Activated CD4-positive, alpha-beta T cell treated with anti-CD3 and anti-CD28 coated beads, Interleukin-2, Interleukin-4, amounts not matched to agents 100 ng/mL and 50 ng/mL, durations not matched to agents 16 hours and 8 hours (primary cell): ENCODE measurements at regions not wholly inside any gene's neighbourhood (a gene's known extent, or its start where the extent isn't known, plus 50 kb on each side); places are given as distances from the start of the nearest gene placed in this dataset.

Experiments used
- DNase-seq: peaks from one replicate; pipeline ENCODE4 v3.0.0-alpha.2; 2020; ENCODE audit warnings: low spot score

GRCh38 chr11:32267679-32268187, 167.6 kb downstream of the WT1 start:
- no peak for DNase-seq

GRCh38 chr11:32273931-32274330, 161.4 kb downstream of the WT1 start:
- no peak for DNase-seq

- no peak for DNase-seq
Measured at GRCh38 chr11:32279672-32280071, 155.7 kb downstream of the WT1 start.

- no peak for DNase-seq
Measured at GRCh38 chr11:32280339-32280738, 155.0 kb downstream of the WT1 start.

GRCh38 chr11:32288276-32288675, 147.1 kb downstream of the WT1 start:
- DNase-seq, result no peak

- DNase-seq, result no peak
Measured at GRCh38 chr11:32289701-32290100, 145.6 kb downstream of the WT1 start.

GRCh38 chr11:32290783-32291182, 144.6 kb downstream of the WT1 start:
- no peak for DNase-seq

- peak; percentile 42 for DNase-seq
Measured at GRCh38 chr11:32297611-32298011, 137.7 kb downstream of the WT1 start.

- DNase-seq, result no peak
Measured at GRCh38 chr11:32302826-32303225, 132.5 kb downstream of the WT1 start.

GRCh38 chr11:32304521-32304920, 130.8 kb downstream of the WT1 start:
- DNase-seq, result no peak

GRCh38 chr11:32305460-32305859, 129.9 kb downstream of the WT1 start:
- DNase-seq, result no peak

- no peak for DNase-seq
Measured at GRCh38 chr11:32307471-32307870, 127.9 kb downstream of the WT1 start.

- no peak for DNase-seq
Measured at GRCh38 chr11:32307913-32308312, 127.4 kb downstream of the WT1 start.

- no peak for DNase-seq
Measured at GRCh38 chr11:32309530-32310213, 125.7 kb downstream of the WT1 start.

GRCh38 chr11:32310214-32310601, 125.1 kb downstream of the WT1 start:
- DNase-seq, result no peak

- no peak for DNase-seq
Measured at GRCh38 chr11:32311346-32312065, 123.8 kb downstream of the WT1 start.

GRCh38 chr11:32312206-32312817, 123.0 kb downstream of the WT1 start:
- no peak for DNase-seq

- peak; percentile 39 for DNase-seq
Measured at GRCh38 chr11:32312865-32313403, 122.4 kb downstream of the WT1 start.

- no peak for DNase-seq
Measured at GRCh38 chr11:32313477-32313876, 121.9 kb downstream of the WT1 start.

- DNase-seq, result no peak
Measured at GRCh38 chr11:32315121-32315520, 120.2 kb downstream of the WT1 start.

- no peak for DNase-seq
Measured at GRCh38 chr11:32316232-32316631, 119.1 kb downstream of the WT1 start.

GRCh38 chr11:32316858-32317642, 118.3 kb downstream of the WT1 start:
- DNase-seq, result no peak
